Left forelimb (tissue), 1 donor: ENCODE measurements at regions not wholly inside any gene's neighbourhood (a gene's known extent, or its start where the extent isn't known, plus 50 kb on each side); places are given as distances from the start of the nearest gene placed in this dataset.

Experiments
- DNase-seq: peaks from one replicate; pipeline ENCODE4 v3.0.0-alpha.2; 2018; ENCODE audit warnings: low spot score

DNA sequence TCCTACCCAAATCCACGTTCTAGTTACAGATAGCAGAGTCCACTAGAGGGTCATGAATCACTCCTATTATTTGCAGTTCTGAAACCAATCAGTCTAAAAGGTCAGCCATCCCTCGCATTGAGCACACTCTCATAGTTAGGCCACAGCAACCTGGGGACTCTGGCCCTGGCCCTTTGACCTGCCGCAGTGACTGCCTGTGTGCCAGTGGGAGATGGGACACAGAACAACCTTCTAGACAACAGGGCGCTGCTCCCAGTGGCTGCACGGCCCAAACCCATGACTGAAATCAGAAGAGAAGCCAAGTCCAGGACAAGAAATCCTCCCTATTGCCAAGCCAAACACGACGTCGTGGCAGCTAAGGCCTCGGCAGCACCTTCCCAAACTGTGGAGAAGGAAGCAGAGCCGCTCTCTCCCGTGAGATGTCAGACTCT, 158.5 kb downstream of the HERPUD2 start:
- DNase-seq, result no peak

GRCh38 chr7:35533902-35534301, 161.0 kb downstream of the HERPUD2 start:
- no peak for DNase-seq

DNA sequence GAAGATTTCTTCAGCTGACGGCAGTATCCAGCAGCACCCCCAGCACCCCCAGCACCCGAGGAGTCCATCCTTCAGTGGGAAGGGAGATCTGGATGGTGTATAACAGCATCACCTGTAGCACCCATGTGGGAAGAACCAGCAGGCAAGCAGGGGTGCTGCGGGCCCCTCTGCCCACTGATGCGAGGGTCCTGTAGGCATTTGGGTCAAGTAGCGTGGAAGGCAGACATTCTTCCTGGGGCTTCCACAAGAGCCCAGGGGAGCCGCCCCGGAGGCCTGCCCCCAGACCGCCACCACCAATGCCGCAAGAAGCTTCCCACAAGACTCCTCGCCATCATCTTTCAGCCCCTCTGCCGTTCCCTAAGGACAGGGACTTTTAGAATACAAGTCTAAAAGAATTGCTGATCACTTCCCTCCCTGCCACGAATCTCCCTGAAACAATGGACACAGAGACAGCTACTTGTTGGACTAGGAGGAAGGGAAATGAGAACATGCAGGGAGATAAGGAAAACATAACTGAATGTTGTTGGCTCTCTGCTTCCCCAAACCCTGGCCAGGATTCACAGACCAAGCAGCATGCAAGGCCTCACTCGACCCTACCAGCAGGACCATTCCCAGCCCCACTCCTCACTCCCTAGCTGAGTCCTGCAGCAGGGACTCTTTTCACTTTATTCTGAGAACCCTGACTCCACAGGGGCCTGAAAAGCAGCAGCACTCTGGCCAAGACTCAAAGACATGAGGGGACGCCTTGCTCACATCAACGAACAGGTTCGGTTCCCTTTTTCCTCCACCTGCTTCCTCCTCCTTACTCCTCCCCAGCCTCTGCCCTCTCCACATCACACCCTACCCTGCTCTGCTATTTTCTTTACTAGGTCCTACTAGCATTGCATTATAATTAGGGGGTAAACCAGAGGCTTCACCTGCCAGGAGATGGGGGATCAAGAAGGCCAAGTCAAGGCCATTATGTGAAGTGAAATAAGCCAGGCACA, 164.5 kb downstream of the HERPUD2 start:
- DNase-seq, result no peak

DNA sequence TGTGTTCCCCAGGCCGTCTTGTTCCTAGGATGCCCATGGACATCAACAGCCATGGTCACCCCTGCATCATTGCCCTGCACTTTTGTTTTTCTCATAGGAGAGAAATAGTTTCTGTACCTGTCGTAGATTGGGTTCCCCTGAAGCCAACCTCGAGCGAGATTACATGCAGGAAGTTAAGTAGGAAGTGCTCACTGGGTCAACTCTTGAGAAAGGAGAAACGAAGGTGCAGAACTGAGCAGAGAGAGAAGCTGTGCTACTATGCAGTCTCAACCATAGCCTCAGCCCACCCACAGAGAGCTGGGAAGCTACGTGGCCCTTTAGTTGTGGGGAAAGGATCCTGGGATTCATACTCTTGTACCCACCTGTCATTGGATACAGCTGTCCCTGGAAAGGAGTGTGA, 165.2 kb downstream of the HERPUD2 start:
- no peak for DNase-seq

- DNase-seq, result no peak
Measured at GRCh38 chr7:35528381-35528977, 166.5 kb downstream of the HERPUD2 start.

DNA sequence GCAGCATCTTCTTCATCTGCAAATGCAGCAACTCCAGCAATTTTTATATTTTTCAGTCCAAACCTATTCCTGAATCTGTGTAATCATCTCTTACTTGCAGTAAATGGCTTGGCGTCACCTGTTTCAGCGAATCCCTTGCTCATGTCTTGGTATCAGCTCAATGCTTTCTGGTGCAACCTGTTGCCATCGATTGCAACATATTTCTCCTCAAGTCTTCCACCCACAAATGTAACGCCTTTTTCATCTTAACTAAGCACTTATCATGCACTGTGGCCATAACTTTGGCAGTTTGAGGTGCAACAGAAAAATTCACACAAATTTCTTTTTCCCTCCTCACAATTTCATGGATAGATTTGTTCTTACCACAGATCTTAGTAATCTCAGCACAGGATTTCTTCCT, 168.3 kb downstream of the HERPUD2 start:
- DNase-seq, result no peak

GRCh38 chr7:35524112-35524804, 170.7 kb downstream of the HERPUD2 start:
- no peak for DNase-seq

- no peak for DNase-seq
Measured at GRCh38 chr7:35523292-35523691, 171.6 kb downstream of the HERPUD2 start.

GRCh38 chr7:35522697-35523096, 172.2 kb downstream of the HERPUD2 start:
- no peak for DNase-seq

DNA sequence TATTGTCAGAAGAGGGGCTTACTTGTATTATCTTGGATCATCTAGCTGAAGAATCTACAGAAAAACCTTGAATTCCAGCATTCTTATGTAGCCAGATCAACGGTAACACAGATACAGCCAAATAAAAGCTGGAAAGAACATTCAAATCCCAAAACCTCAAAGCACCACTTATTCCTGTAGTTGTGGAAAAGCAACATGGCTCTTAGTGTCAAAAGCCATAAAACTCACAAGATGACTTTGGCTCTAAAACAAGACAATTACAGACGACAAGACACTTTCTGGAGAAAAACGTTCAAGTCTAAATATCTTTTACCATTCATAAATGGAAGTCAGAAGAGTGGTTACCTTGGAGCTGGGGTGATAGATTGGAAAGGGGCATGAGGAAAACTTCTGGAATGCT, 173.0 kb downstream of the HERPUD2 start:
- DNase-seq, result no peak

DNA sequence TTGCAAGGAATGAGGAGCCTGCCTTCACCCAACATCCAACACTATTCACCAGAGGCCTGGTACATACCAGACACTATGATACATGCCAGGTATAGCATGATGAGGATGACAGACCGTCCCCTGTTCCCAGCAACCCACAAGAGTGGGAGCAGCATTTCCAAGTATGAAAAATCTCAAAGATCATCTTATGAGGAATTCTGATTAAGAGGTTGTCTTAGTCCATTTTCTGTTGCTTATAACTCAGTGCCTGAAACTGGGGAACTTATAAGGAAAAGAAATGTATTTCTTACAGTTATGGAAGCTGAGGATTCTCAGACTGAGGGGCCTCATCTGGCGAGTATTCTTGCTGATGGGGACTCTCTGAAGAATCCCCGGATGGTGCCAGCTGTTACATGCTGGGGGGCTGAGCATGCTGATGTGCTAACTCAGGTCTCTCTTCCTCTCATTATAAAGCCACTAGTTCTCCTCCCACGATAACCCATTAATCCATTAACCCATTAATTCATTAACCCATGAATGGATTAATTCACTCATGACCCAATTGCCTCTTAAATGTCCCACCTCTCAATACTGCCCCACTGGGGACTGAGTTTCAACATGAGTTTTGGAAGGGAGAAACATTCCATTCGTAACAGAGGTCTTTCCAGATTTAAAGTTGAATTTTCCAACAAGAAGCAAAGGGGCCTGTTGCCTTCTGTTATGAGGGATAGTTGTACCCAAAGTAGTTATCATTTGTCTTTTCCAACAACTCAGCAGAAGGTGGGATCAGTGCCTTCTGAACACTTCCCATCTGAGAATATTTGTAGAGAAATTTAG, 173.9 kb downstream of the HERPUD2 start:
- DNase-seq, result no peak

DNA sequence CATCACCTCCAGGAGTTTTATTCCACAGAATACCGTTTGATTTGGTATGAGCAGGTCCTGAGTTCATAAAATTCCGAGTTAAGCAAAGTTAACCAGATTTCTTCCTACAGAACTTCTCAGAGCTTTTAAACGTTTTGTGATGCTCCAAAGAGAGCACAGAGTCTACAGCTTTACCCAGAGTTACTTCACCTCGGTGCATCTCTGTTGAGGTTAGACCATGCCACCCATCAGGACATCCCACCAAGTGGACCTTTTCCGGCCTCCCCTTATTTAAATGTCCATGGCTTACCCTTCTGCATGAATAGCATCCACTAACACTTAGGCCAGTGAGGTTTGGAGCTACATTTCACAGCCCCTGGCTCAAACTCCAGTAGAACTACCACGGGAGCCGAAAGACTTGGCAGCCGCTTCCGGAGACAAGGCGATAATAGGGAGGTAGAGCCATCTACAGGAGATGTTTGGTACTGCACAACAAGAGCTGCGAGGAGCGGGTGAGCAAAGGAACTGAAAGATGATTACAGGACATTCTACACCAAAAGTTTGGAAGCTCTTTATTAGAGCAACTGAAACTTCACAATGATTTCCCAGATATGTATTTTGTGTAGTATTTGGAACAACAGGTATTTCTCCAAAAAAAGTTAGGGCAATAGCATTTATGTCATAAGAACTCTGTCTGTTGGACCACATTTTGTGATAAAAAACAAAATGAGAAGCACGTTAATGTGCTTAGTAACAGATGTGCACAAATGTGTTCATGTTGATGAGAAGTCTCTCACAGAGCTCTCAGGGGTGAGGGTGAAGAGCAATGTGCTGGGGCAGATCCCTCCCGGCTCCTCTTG, 174.7 kb downstream of the HERPUD2 start:
- DNase-seq, result peak; percentile 79

DNA sequence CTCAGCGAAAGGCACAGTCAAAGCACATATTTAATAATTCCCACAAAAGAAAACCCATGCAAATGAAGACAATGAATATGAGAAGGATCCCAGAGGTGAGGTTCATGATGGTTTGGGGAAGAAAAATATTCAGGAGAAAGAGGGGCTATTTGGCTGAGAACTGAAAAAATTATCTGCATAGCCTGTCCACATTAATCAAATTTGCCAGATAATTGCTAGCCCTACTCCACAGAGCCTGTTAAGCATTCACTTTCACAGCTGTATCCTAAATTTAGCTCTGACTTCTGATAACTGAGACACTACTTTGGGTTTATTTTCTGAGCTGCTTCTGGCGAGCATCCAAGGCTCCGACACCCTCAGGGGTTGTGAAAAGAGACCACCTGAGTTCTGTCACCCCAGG, 176.2 kb downstream of the HERPUD2 start:
- no peak for DNase-seq

DNA sequence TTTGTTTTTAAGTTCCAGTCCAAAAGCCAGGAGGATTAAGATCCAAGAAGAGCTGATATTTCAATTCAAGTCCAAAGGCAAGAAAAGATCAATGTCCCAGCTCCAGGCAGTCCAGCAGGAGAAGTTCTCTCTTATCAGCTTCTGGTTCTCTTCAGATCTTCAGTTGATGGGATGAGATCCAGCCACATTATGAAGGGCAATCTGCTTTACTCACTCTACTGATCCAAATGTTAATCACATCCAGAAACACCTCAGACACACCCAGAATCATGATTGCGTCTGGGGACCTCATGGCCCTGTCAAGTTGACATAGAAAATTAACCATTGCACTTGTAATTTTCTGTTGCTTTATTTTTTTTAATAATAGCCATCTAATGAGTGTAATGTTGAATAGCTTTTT, 178.4 kb downstream of the HERPUD2 start:
- no peak for DNase-seq

DNA sequence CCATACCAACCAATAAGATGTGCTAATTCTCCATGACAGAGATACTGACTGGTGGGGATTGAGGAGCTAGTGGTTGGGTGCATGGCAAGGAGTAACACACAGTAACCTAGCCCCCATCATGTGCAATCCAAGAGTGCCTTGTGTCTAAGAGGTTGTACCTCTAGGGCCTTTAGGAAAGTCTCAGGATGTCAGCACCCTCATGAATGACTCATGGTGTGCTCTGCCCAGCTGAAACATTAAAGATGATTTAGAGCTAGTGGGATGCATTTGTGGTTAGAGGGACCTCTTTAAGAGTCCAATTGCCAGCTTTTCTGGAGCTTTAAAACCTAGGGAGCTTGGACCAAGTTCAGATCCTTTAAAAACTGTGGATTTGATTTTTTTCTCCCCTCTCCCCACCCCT, 181.1 kb downstream of the HERPUD2 start:
- DNase-seq, result no peak

GRCh38 chr7:35513195-35513594, 181.7 kb downstream of the HERPUD2 start:
- no peak for DNase-seq

DNA sequence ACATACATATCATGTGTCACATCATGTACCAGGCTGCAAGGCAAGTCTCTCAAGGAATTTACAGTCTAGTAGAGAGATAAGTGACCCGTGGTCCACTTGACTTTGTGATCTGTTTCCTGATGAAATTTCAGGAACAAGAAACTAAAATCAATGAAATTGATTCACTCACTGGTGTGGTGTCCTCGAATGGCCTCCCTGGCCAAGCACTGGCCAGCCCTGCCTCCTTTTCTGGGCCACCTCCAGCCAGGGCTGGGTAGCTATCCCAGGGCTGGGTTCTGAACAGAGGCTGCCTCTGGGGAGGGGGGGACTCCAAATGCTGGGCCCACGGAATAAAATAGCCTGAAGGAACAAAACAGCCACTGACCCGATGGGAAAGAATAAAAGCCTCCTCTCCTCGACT, 182.2 kb downstream of the HERPUD2 start:
- DNase-seq, result no peak

DNA sequence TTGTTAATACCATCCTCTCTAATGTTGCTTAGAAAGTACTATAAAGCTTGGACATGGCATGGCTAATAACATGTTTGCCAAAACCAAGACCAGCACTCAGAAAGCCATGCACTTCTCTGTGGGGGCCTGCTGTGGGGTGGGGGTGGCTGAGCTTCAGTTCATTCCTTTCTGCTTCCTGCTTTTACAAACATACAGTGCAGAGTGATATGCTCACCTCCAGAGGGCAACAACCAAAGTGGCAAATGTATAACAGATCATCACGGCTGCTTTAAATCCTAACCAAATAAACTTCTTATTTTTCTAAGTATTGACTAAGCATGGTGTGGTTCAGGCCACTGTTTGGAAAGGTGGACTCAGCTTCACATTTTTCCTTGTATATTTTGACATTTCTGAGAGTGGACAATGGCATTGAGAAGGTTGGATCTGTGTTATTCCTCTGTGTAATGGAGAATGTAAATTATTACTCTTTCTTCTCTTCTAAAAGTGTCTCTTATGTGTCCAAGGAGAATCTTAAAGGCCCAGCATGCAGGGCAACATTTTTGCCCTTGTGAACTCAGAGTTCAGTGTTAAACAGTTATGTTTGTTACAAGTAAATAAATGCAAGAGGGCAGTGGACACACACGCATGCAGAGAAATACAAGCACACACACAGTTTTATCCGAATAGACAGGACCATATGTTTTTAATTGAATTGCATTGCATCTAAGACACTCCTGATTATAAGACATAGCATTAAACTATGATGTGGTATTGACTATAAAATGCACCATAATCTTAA, 186.1 kb downstream of the HERPUD2 start:
- DNase-seq, result no peak

DNA sequence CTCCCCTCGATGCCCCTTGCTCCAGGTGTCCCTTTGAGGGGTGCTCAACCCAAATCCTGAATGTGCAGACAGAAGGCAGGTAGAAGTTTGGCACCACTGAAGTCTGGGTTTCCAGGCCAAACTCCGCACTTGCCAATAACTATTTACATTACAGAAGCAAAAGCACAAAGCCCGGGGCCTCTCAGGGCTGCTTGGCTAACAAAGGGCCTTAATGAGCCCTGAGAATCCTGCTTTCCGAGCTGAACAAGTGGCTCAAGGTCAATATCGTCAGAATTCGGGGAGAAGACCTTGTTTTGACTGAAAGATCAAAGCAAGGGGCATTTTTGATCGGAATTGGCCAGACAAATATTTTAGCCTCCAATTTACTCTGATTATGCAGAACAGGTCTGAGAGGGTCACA, 189.9 kb downstream of the HERPUD2 start:
- no peak for DNase-seq

GRCh38 chr7:35504365-35504764, 190.6 kb downstream of the HERPUD2 start:
- DNase-seq, result no peak
